ENCODE measurements at regions not wholly inside any gene's neighbourhood (a gene's known extent, or its start where the extent isn't known, plus 50 kb on each side); places are given as distances from the start of the nearest gene placed in this dataset.
"Not testable (repeated sequence)": the region's sequence is repeated elsewhere in the genome, so short reads cannot be mapped to it uniquely, and the experiment has no call there.

DNA sequence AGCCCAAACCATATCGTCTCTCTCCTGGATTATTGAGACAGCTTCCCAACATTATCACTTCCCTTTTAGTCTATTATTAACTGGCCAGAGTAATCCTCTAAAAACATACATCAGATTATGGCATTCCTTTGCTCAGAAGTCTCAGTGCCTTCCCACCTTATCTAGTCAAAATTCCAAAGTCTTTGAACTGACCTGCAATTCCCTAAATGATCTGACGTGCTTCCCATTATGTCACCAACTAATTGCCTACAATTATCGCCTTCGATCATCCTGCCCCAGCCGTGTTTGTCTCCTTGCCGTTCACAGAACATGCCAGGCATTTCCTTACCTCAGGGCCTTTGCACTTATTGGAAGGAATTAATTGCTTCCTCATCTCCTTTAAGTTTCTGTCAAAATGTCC lies 332.4 kb downstream of the IRS1 start:
- no peak for DNase-seq
- TF ChIP-seq, protein P1, sequence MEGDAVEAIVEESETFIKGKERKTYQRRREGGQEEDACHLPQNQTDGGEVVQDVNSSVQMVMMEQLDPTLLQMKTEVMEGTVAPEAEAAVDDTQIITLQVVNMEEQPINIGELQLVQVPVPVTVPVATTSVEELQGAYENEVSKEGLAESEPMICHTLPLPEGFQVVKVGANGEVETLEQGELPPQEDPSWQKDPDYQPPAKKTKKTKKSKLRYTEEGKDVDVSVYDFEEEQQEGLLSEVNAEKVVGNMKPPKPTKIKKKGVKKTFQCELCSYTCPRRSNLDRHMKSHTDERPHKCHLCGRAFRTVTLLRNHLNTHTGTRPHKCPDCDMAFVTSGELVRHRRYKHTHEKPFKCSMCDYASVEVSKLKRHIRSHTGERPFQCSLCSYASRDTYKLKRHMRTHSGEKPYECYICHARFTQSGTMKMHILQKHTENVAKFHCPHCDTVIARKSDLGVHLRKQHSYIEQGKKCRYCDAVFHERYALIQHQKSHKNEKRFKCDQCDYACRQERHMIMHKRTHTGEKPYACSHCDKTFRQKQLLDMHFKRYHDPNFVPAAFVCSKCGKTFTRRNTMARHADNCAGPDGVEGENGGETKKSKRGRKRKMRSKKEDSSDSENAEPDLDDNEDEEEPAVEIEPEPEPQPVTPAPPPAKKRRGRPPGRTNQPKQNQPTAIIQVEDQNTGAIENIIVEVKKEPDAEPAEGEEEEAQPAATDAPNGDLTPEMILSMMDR (IDR thresholded peaks at IDR 0.05): no peak
- no peaks in the 10 kb centered on the region for H3K9me3 ChIP-seq
- H3K4me1 ChIP-seq: peaks cover 10% of the 10 kb centered on the region
- no peaks in the 10 kb centered on the region for H3K27me3 ChIP-seq (ENCODE audit: low read depth)
- no peak for ATAC-seq
- no peaks in the 10 kb centered on the region for H3K36me3 ChIP-seq
- H3K27ac ChIP-seq: no peak overlapping the region
- intact Hi-C loops (cut with DNase I): no loop called here
- no peak overlapping the region for H3K4me3 ChIP-seq

DNA sequence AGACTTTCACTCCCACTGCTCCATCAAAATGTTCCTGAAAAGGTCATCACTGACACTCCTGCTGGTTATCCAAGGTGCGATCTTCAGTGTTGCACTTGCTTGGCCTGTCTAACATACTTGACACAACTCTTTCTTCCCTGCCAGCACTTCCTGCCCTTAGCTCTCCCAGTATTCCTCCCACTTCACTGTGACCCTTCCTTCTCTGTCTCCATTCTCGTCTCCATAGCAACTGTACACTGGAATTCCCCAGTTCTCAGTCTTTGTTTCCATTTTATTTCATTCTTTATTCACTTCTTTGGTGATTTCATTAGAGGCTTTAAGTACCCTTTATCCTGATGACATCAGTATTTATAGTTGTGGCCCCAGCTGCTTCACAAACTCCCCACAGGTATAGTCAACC lies 333.0 kb downstream of the IRS1 start:
- H3K27ac ChIP-seq: no peak overlapping the region
- peaks cover 10% of the 10 kb centered on the region for H3K4me1 ChIP-seq
- no peak overlapping the region for H3K4me3 ChIP-seq
- H3K9me3 ChIP-seq: no peaks in the 10 kb centered on the region
- ATAC-seq: peak; percentile 19 to 21
- H3K36me3 ChIP-seq: no peaks in the 10 kb centered on the region
- TF ChIP-seq, protein P1 (IDR thresholded peaks at IDR 0.05): no peak
- intact Hi-C loops (cut with DNase I): no loop called here
- H3K27me3 ChIP-seq (ENCODE audit: low read depth): no peaks in the 10 kb centered on the region
- DNase-seq: no peak

DNA sequence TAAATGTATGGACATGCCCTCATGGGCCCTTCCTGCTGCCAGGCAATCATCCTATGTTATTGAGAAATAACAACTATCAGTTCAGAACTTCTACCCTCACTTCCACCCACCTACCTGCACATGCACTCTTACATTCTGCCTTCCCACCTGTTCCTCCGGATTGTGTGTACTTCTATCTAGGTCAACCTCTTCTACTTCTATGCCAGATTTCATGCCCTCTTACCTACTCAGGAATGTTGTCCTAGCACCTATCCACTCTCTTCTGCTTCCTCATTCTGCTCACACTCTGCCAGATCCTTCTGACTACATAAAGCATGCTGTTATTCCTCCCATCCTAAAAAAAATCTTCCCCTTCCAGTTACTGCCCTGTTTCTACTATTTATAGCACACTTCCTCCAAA lies 333.5 kb downstream of the IRS1 start:
- Histone ChIP-seq H3K9me3 (no peaks in the 10 kb centered on the region), H3K27me3 (ENCODE audit: low read depth) (no peaks in the 10 kb centered on the region), H3K4me1 (peaks cover 10% of the 10 kb centered on the region), H3K27ac (no peak overlapping the region), H3K4me3 (no peak overlapping the region), H3K36me3 (no peaks in the 10 kb centered on the region)
- DNase-seq: no peak
- peak; percentile 71 to 81 for ATAC-seq
- intact Hi-C loops (cut with DNase I): no loop called here
- TF ChIP-seq, protein P1 (IDR thresholded peaks at IDR 0.05): no peak

DNA sequence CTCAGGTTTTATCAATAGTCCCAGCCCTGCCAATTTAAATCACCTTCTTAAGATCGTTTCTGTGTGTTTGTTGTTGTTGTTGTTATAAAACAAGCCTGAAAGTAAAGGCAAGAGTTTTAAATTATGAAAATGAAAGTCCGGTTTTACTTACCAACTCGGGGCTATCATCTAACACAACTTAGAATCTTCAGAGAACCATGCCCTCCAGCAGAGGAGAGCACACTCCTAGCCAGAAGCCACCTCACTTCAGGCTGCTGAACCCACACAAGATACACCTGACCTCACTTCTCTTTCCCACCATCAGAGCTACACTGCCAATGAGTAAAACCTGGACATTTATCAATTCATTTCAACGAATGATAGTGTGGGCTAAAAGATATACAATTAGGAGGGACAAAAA lies 335.2 kb downstream of the IRS1 start:
- TF ChIP-seq, protein P1 (IDR thresholded peaks at IDR 0.05): no peak
- Histone ChIP-seq H3K27ac (no peak overlapping the region), H3K27me3 (ENCODE audit: low read depth) (no peaks in the 10 kb centered on the region), H3K4me3 (no peak overlapping the region), H3K4me1 (peaks cover 10% of the 10 kb centered on the region), H3K36me3 (no peaks in the 10 kb centered on the region), H3K9me3 (no peaks in the 10 kb centered on the region)
- intact Hi-C loops (cut with DNase I): no loop called here
- ATAC-seq: no peak
- no peak for DNase-seq

DNA sequence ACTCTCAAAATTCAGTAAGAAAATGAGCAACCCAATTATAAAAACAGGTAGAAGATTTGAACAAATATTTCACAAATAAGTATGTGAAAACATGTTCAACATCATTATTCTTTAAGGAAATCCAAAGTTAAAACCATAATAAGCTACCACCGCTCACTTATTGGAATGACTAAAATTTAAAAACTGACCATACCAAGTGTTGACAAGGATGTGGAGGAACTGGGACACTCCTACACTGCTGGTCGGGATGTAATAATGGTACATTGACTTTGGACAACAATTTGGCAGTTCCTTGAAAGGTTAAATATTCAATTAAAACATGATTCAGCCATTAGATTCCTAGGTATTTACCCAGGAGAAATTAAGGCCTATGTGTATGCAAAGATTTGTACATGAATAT lies 336.5 kb downstream of the IRS1 start:
- Histone ChIP-seq H3K9me3 (no peaks in the 10 kb centered on the region), H3K4me3 (no peak overlapping the region), H3K27me3 (ENCODE audit: low read depth) (no peaks in the 10 kb centered on the region), H3K4me1 (peaks cover 10% of the 10 kb centered on the region), H3K36me3 (no peaks in the 10 kb centered on the region), H3K27ac (no peak overlapping the region)
- DNase-seq (no peak), ATAC-seq (no peak)
- TF ChIP-seq, protein P1 (IDR thresholded peaks at IDR 0.05): no peak
- intact Hi-C loops (cut with DNase I): no loop called here

DNA sequence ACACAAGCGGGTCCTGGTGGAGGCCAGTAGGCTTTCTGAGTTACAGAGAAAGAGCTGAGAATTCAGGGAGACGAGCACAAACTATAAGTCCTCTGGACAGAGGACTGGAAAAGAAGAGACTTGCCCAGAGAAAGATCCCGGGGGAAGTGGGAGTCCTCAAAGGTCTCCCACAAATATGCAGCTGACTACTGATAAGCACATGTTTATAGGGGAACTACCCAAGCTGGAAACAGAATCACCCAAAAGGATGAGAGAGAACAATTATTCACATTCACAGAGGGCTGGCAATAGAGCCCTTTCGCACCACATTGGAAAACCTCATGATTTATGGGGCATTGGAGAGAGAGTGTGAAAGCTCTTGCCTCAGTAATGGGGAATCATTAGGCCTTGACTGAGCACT lies 337.6 kb downstream of the IRS1 start:
- Histone ChIP-seq H3K9me3 (no peaks in the 10 kb centered on the region), H3K36me3 (no peaks in the 10 kb centered on the region), H3K27me3 (ENCODE audit: low read depth) (no peaks in the 10 kb centered on the region), H3K4me1 (peaks cover 10% of the 10 kb centered on the region), H3K4me3 (no peak overlapping the region), H3K27ac (no peak overlapping the region)
- DNase-seq (no peak), ATAC-seq (no peak)
- intact Hi-C loops (cut with DNase I): no loop called here
- TF ChIP-seq, protein P1 (IDR thresholded peaks at IDR 0.05): no peak

DNA sequence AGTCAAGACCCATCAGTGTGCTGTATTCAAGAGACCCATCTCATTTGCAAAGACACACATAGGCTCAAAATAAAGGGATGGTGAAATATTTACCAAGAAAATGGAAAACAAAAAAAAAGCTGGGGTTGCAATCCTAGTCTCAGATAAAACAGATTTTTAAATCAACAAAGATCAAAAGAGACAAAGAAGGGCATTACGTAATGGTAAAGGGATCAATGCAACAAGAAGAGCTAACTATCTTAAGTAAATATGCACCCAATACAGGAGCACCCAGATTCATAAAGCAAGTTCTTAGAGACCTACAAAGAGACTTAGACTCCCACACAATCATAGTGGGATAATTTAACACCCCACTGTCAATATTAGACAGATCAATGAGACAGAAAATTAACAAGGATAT lies 343.5 kb downstream of the IRS1 start:
- ATAC-seq; DNase-seq; intact Hi-C loops (cut with DNase I); H3K4me1 ChIP-seq; H3K4me3 ChIP-seq; H3K9me3 ChIP-seq; H3K27ac ChIP-seq; H3K36me3 ChIP-seq; H3K27me3 ChIP-seq (ENCODE audit: low read depth): not testable (repeated sequence)
